ENCODE measurements at regions not wholly inside any gene's neighbourhood (a gene's known extent, or its start where the extent isn't known, plus 50 kb on each side); places are given as distances from the start of the nearest gene placed in this dataset.

GRCh38 chr15:98085003-98085639, 124.6 kb downstream of the ARRDC4 start:
- TF ChIP-seq CTCF (IDR thresholded peaks at IDR 0.05) (peak; percentile 68 to 80 (median 76)), POLR2A (IDR thresholded peaks at IDR 0.05) (no peak)
